NOMO-1 (cell line): ENCODE measurements at regions not wholly inside any gene's neighbourhood (a gene's known extent, or its start where the extent isn't known, plus 50 kb on each side); places are given as distances from the start of the nearest gene placed in this dataset.

Experiments used
- DNase-seq, 2 experiments: peaks; one replicate each; lab custom pipeline; 2025; ENCODE audit not compliant: unreplicated experiment in 2 of 2; lab: John Stamatoyannopoulos, UW

DNA sequence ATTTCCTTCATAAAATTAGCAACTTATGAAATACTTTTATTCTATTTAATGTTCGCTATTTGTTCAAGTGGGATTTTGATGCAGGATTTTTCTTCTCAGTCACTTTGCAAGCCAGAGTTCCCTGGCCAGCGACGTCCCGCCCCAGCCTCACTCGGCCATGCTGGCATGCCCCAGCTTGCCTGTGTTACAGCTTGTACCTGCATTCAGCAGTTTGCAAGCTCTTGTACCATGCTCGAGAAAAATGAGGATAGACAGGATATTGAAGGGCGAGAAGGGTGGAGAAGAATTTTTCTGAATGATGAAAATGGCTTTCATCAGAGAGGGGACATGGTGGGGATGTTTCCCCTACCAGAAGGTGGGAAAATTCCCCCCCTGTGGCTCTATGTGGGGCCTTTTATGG is 2180.2 kb upstream of the PCDH20 start:
- no peak for DNase-seq

DNA sequence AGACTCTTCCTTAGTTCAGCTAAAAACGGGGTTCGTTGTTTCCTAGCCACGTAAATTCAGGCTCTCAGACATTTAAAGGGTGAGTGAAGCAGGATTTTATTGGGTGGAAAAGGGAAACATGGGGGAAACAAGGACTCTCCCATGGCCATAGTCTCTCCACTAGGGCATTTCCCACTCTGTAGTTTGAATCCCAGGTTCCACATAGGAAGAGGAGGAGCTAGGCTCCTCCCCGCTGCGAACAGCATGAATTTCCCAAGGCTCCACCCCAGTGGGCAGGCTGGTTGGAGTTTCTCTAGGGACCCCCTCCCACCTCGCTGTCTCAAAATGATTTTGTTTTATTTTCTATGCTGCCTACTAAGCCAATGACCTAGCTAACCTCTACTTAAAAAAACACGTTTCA is 2170.8 kb upstream of the PCDH20 start:
- no peak for DNase-seq

DNA sequence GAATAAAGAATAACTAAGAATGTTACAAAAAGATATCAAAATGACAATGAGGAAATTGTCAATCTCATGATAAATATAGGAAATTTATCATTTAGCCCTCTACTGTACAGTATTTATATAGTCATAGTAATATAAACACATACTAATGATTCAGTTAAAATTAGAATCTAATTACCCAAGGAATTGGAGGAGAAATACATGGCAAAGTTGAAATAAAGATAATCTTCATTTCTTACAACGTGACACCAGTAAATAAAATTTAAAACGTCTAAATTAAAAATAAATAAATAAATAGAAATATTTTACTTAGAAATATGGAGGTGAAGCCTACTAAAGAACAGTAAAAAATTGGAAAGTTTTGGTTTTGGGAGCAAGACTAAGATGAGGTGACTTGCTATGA is 2163.1 kb upstream of the PCDH20 start:
- no peak for DNase-seq

DNA sequence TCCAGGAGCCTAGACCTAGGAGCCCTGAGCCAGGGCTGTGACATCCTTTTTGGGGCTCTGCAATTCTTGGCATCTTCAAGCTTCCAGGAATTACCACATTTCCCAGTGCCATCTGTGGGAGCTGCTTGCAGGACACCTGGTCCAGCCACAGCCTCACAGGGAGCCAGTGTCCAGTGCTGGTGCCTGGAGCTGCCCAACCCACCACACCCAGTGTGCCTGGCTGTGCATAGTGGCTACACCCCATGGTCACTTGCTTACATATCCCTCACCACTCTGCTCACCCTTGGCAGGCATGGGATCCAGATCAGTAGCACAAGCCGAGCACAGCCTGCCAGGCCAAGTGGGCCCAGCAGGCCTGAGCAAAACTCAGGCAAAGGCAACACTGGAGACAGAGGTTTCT is 2151.4 kb upstream of the PCDH20 start:
- no peak for DNase-seq

DNA sequence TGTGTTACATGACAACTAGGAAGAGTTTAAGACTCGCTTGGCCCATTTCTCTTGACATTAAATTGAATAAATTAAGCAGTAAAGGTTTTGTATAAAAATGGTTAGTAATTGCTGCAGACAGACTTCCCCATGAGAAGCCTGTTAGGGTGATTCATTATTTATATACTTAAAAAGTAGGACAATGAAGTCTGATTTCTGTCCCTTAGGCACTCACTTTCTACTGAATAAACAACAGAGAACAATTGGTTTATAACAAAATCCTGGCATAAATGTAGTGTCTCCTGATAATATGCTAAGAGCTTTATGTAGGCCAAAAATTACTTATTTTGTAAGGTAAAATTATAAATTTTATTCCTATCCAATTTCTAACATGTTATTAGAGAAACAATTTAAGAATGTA is 2138.5 kb upstream of the PCDH20 start:
- no peak for DNase-seq

DNA sequence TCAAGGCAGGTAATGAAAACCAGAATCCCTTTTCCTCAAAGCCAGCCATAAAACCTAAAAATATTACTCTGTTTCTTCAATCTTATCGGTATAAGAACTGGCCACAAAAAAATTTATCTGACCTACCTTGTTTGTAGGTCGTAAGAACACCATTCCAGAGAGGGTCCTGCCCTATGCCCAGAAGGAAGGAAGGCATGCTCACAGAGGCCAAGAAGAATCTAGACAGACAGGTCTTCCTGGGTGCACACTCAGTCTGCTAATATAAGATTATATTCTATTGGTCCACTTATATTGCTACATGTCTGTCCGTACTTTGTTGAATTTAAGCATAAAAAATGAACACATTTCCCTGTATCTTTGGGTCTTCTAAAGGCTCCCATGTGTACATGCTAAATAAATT is 2136.1 kb upstream of the PCDH20 start:
- DNase-seq: no peak

DNA sequence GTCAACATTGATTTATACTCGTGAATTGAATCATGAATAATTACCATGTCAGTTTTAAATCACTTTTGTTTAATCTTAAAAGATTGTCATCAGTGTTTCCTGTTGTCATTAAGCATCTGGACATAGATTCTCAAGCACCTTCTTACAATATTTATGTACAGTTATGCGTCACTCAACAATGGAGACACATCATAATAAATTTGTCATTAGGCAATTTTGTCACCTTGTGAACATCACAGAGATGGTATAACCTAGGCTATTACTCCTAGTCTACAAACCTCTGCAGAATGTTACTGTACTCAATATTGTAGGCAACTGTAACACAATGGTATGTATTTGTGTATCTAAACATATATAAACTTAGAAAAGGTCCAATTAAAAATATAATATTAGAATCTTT is 2130.9 kb upstream of the PCDH20 start:
- DNase-seq: no peak

DNA sequence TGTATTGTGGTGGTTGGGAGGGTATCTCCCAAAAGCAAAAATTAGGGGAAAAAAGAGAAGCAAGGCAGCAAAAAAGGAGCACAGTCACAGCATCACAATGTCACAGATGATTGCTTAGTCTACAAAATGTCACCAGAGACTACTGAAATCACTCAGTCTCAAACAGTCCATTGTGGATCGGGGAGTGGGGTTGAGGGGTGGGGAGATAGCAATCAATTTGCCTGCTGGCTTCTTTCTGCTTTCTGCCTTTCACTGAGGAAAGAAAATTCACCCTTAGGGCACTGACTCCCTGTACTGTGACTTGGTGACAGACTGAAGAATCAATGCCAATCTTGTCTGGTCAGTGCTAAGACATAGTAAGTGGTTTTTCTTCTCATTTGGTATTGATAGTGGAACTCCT is 2127.1 kb upstream of the PCDH20 start:
- DNase-seq: no peak

DNA sequence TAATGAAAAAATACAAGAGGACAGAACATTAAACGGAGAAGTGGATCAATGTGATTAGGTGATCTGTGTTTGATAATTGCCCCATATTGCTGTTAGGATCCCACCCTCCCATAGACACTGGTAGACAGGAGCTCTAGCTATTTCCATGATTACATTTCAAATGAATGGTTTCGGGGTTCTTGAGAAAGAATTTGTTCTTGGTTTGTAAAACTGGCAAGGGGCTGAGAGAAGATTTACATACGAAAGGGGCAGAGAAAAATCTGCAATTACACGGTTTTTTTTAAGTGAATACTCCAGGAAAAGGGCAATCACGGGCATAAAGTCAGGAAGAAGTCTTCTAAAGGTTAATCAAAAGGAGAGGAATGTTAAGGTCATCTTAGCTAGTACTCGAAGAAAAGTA is 2125.7 kb upstream of the PCDH20 start:
- no peak for DNase-seq

DNA sequence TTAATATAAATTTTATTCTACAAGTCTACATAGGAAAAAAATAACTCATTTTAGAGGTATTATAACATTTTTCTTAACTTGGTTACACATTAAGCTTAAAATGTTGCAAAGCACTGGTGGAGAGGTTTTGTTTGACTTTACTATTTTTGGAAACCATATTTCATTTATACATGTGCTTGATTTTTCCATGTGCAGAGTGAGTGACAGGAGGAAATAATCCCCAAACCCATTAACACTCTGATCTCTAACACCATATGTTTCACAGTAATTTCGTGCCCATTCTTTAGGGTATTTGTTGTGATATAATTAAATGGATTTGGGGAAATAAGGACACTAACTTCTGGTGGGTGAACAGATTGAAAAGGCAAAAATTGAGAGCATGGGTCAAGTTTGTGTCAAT is 2124.4 kb upstream of the PCDH20 start:
- DNase-seq: no peak

DNA sequence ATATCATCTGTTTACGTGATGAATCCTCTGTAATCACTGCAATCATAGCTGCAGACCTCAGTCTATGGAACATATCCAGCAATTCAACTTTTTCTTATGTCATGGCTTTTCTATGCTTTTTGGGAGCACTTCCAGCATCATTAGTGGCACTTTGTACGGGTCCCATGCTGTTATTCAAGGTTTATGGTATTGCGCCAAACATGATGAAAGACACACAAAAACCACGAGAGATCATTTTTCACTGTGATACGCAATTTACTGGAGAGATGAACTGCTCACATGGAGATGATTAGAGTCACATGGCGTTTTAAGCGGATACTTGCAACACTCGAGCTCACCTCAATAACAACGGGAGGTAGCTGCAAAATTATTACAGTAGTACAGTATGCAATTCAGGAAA is 2101.7 kb upstream of the PCDH20 start:
- no peak for DNase-seq

DNA sequence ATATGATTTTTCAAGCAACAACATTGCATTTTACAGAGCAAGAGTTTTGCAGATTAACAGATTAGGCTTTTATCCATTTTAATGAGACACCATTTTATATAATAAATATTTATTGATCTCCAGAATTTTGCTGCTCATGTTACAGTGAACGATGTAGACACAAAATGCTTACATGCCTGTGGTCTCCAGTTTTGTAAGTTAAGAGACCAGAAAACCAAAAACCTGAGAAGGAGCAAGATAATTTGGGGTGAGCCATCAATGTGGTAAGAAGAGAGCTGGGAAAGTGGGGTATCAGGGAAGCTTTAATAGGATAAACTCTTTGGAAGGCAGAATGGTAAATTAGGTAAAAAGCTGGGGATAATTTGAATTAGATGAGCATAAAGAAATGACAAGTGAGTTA is 2100.5 kb upstream of the PCDH20 start:
- no peak for DNase-seq

DNA sequence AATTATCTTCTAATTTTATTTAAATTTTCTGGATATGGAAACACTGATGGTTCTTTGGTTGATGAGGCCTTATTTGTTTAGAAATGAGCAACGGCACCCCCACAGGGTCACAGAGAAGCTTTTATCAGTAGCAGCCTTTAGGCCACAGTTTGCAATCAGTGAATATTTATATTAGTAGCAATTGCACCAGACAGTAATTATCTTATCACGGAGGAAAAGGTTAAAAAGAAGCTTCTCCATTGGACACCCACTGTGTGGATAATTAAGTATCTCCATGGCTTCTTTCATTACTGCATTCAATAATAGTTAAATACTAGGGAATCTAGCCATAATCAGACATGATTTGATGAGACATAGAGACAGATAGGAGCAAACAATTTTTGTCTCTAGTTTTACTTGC is 2099.2 kb upstream of the PCDH20 start:
- no peak for DNase-seq

DNA sequence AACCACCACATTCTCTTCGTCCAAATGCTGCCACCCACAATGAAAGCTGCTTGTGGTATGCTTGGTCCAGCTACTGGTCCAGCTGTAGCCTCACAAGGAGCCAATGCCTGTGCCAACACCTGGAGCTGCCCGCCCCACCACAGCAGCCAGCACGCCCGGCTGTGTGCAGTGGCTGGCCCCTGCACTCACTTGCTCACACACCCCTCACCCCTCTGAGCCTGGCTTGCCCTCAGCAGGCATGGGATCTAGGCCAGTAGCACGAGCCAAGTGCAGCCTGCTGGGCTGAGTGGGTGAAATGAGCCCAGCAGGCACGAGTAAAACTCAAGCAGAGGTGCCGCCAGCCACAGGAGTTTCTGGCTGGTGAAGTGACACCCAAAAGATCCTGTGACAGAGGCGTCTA is 2096.4 kb upstream of the PCDH20 start:
- no peak for DNase-seq

DNA sequence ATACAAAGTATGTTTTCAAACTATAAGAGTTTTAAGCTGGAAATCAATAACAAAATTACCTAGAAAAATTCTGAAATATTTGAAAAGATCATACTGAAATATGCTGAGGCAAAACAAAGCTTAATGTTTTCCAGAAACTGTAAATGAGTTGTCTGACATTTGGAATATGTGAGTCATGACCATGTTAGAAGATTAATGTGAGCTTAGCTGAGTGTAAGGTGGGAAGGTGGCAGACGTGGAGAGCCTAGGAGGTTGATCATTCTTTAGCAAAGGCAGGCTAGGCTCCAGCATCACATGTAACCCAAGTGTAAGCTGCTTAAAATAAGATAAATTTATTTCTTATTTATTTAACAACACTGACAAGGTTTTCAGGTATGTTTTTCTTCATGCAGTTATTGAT is 2086.1 kb upstream of the PCDH20 start:
- no peak for DNase-seq

DNA sequence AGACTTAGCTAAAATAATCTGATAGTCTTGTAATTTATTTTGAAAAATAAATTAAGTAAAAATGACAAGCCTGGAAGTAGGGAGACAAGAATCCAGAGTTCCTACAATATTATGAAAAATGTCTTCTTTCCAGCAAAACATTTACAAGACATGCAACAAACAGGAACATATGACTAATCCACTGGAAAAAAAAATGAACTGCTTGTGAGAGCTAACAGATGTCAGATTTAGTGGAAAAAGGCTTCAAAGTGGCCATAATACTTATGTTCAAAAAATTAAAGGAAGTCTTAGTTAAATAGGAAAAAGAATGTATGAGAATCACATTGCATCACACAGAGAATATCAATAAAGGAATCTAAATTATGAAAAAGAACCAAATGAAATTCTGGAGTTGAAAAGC is 2082.0 kb upstream of the PCDH20 start:
- DNase-seq: no peak

DNA sequence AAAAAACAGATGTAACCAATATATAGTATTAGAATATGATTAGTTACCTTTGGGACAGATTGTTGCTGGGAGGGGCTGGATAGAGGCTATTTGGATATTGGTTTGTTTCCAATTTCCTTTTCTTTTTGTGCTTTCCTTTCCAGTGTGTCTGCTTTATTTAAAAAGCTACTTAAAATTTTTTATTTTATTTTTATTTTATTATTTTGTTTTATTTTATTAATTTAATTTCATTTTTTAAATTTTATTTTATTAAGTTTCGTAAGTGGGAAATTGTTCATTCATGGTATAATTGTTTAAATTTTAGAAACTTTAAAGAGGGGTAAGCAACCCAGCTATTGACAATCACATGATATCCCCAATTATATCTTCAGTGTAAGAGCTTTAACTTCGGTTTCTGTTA is 2077.0 kb upstream of the PCDH20 start:
- DNase-seq: no peak

DNA sequence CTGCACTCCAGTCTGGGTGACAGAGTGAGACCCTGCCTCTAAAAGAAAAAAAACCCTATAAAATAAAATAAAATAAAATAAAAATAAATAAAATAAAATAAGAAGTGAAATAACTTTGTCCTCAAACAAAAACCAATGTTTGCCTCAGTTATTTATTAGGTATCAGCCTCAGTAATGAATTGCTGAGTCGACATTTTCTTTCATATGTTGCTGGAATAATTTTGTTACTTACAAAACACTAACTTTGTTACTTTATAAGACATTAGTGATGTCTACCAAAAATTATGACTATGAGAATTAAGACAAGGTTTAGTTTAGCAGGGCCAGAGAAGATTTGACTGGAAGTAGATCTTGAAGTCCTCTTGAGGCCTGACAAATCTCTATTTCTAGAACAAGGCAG is 2074.5 kb upstream of the PCDH20 start:
- DNase-seq: no peak

DNA sequence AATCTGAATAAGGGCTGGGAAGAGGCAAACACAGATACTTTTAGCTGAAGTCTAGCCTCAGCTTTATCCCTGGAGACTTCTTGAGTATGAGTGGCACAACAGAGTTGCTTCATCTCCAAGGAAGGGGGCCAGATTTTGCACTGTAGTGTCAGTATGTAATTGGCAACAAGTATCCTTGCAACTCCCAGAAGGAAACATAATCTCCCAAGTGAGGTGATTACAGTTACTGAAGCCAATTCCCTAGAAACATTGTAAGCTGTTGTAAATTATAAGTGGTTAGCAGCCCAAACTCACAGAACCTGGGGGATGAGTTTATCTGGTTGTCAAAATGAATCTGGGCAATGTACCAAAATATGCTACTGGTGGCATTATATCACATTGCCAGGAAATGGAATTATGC is 2065.7 kb upstream of the PCDH20 start:
- no peak for DNase-seq

DNA sequence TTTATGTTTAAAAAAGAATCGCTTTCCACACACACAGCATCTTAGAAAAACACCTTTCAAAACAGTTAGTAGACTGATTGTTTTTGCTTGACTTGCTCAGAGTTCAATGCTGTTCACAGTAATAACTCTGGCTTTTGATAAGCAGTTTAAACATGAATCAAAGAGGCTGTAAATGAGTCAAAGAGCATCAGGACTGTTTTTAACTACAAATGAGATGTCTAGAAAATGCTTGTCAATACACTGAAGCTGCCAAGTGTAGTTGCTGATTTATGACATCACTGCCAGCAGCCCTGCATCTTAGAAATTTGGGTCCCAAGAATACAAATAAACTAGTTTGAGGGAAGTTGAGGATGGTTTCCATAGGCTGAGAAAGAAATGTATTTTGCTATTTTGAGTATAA is 2057.1 kb upstream of the PCDH20 start:
- no peak for DNase-seq

DNA sequence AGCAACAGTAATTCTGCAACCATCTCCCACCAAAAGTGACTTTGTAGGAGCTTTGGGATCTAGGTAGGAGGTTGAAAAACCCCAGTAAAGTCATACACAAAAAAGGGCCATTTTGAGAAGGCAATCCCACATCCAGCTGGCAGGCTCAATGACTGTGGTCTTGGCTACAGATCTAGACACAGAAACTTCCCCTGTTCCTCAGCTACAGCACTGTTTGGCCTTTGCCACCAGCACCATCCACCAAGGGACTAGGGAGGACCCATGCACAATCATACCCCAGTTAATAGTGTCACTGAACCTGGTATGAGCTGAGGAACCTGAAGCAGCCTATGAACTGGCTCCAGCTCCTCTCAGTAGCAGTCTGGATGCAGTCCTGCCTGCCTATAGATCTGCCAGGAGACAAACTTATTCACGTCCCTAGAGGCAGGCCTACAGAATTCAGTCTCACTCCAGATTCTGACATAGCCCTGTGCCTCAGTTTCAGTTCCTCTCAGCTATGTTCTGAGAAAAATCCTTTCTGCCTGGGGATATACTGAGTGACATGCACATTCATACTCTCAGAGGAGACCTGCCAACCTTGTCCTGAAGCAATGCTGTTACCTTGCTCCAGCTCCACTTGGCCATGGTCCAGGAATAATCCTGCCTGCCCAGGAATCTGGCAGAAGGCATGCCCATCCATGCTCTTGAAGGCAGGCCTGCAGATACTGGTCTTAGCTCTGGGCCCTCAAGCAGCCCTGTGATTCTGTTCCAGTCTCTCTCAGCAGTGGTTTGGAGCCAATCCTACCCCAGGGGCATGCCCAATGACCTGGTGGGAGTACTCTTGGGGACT is 2048.3 kb upstream of the PCDH20 start:
- peak in 1 of 2 experiments; percentile 31 for DNase-seq

DNA sequence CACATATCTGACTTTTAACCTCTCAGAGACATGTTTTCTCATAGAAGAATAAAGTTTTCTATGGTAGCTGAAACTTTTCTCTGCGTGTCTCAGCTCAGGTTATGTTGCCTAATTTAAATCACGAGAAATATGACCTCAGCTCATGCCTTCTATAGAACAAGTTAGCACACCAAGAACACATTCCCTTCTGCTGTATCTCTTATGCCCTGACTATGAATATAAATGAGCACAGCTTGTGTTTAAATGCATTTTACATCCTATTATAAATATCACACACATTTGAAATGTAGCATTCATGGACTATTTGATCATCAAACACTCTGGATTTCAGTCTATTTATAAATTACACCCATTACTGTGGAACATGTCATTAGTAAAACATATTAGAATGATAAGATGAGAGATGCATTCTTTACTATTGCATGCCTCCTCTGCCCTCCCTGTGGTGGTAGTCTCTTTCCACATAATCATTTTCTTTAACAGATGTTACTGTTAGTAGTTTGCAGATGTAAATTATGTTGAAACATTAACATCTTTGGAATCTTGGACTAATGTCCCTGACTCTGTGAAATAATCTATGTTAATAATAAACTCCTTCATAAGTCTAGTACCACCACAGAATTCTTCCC is 2044.9 kb upstream of the PCDH20 start:
- DNase-seq: no peak

DNA sequence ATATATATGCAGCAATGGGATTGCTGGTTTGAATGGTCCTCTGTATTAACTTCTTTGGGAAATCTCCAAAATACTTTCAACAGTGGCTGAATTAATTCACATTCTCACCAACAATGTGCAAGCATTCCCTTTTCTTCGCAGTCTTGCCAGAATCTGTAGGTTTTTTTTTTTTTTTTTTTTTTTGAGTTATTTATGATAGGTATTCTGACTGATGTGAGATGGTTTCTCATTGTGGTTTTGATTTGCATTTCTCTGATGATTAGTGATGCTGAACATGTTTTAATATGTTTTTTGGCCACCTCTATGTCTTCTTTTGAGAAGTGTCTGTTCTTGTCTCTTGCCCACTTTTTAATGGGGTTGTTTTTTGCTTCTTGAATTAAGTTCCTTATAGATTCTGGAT is 2041.5 kb upstream of the PCDH20 start:
- DNase-seq: no peak
